Osteoblast (primary cell): ENCODE measurements at regions not wholly inside any gene's neighbourhood (a gene's known extent, or its start where the extent isn't known, plus 50 kb on each side); places are given as distances from the start of the nearest gene placed in this dataset.

Experiments used
- DNase-seq: peaks from one replicate; pipeline ENCODE4 v3.0.0; 2011; ENCODE audit warnings: low spot score, mixed read lengths; ENCODE audit not compliant: insufficient read length; ENCODE audit errors: missing footprints
- H2AFZ ChIP-seq: 2 replicates; pipeline ENCODE4 v1.6.0; 2011; ENCODE audit warnings: mild to moderate bottlenecking, low read length
- H3K27ac ChIP-seq: 2 replicates; pipeline ENCODE4 v1.5.1; 2011; ENCODE audit warnings: mild to moderate bottlenecking, low read depth, low read length, moderate library complexity
- H3K27me3 ChIP-seq: 2 replicates; pipeline ENCODE4 v1.6.0; 2012; ENCODE audit warnings: mild to moderate bottlenecking, control low read depth, inconsistent platforms, low read length, moderate library complexity; ENCODE audit not compliant: insufficient read depth
- H3K36me3 ChIP-seq: 2 replicates; pipeline ENCODE4 v1.5.1; 2011; ENCODE audit warnings: mild to moderate bottlenecking, low read length, control low read depth, moderate library complexity; ENCODE audit not compliant: insufficient read depth
- H3K4me1 ChIP-seq: 2 replicates; pipeline ENCODE4 v1.5.1; 2011; ENCODE audit warnings: mild to moderate bottlenecking, low read length, control low read depth, moderate library complexity; ENCODE audit not compliant: insufficient read depth
- H3K4me2 ChIP-seq: 2 replicates; pipeline ENCODE4 v1.6.0; 2011; ENCODE audit warnings: mild to moderate bottlenecking, low read length; ENCODE audit not compliant: insufficient read depth
- H3K4me3 ChIP-seq: fragments of 200-600 bp; sonication (generic); 3 replicates; pipeline ENCODE4 v1.5.1; 2012; ENCODE audit warnings: mild to moderate bottlenecking, low read length, inconsistent platforms; ENCODE audit not compliant: insufficient read depth
- H3K79me2 ChIP-seq: 2 replicates; pipeline ENCODE4 v1.6.0; 2012; ENCODE audit warnings: mild to moderate bottlenecking, low read length, control low read depth, inconsistent platforms; ENCODE audit not compliant: insufficient read depth
- H3K9me3 ChIP-seq: 2 replicates; pipeline ENCODE4 v1.5.1; 2011; ENCODE audit warnings: low read depth, low read length, control low read depth
- H4K20me1 ChIP-seq: 2 replicates; pipeline ENCODE4 v1.6.0; 2012; ENCODE audit warnings: mild to moderate bottlenecking, low read length, control low read depth; ENCODE audit not compliant: insufficient read depth
- TF ChIP-seq, protein P1 (sequence below): IDR thresholded peaks from 2 replicates; pipeline ENCODE4 v1.5.1; 2011; ENCODE audit warnings: mild to moderate bottlenecking, low read depth, low read length, moderate library complexity; ENCODE audit errors: extremely low read depth

DNA sequence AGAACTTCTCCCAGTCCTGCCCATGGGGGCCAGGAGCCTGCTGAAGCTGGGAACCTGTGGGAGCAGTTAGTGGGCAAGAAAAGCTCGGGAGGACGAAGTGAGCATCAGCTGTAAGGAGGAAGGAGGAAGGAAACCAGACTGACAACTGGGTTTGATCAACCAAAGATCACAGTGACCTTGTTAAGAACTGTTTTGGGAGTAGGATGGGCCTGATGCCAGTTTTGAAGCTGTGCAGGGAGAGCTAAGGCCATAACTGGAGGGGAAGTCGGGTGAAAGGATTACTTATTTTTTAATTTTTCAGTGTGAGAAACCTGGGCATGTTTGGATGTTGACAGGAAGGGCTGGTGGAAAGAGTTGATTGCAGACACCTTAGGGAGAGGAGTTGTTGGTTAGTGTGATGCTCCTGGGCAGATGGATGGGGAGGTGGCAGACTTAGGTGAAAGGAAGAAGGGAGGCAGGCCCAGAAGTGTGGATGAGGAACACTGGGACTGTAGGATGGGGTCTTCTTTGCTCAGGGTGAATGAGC is 58.3 kb upstream of the KLF4 start:
- no peaks in the 10 kb centered on the region for H4K20me1 ChIP-seq
- H3K27me3 ChIP-seq, result no peaks in the 10 kb centered on the region
- peak overlapping the region; percentile 80 for H3K27ac ChIP-seq
- no peaks in the 10 kb centered on the region for H3K9me3 ChIP-seq
- no peak overlapping the region for H3K4me3 ChIP-seq
- H2AFZ ChIP-seq, result peak overlapping the region; percentile 23
- H3K4me1 ChIP-seq, result peaks cover 18% of the 10 kb centered on the region
- TF ChIP-seq, protein P1, sequence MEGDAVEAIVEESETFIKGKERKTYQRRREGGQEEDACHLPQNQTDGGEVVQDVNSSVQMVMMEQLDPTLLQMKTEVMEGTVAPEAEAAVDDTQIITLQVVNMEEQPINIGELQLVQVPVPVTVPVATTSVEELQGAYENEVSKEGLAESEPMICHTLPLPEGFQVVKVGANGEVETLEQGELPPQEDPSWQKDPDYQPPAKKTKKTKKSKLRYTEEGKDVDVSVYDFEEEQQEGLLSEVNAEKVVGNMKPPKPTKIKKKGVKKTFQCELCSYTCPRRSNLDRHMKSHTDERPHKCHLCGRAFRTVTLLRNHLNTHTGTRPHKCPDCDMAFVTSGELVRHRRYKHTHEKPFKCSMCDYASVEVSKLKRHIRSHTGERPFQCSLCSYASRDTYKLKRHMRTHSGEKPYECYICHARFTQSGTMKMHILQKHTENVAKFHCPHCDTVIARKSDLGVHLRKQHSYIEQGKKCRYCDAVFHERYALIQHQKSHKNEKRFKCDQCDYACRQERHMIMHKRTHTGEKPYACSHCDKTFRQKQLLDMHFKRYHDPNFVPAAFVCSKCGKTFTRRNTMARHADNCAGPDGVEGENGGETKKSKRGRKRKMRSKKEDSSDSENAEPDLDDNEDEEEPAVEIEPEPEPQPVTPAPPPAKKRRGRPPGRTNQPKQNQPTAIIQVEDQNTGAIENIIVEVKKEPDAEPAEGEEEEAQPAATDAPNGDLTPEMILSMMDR, result no peak
- H3K79me2 ChIP-seq, result no peaks in the 10 kb centered on the region
- H3K36me3 ChIP-seq, result no peaks in the 10 kb centered on the region
- no peak for DNase-seq
- H3K4me2 ChIP-seq, result peak overlapping the region; percentile 76

DNA sequence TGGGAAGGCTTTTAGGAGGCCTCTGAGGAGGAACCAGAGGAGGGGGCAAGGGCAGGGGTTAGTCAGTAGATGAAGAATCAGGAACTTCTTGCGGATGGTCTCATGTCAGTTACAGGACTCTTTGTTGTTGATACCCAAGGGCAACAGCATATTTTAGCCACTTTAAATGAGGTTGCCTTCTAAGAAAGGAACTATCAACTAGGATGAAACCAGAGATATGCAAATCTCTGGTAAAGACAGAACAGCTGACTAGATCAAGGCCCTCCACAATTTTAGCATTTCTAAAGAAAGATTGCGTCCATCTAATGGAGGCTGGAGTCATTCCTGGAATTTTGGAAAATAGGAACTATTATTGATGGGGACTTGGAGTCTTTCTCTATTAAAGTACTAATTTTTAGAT is 57.7 kb upstream of the KLF4 start:
- Histone ChIP-seq H3K4me3 (no peak overlapping the region), H3K9me3 (no peaks in the 10 kb centered on the region), H3K4me2 (no peak overlapping the region), H3K27ac (no peak overlapping the region), H3K27me3 (no peaks in the 10 kb centered on the region), H4K20me1 (no peaks in the 10 kb centered on the region), H3K79me2 (no peaks in the 10 kb centered on the region), H2AFZ (no peak overlapping the region), H3K36me3 (no peaks in the 10 kb centered on the region), H3K4me1 (peaks cover 18% of the 10 kb centered on the region)
- TF ChIP-seq, protein P1, result no peak
- DNase-seq, result no peak

DNA sequence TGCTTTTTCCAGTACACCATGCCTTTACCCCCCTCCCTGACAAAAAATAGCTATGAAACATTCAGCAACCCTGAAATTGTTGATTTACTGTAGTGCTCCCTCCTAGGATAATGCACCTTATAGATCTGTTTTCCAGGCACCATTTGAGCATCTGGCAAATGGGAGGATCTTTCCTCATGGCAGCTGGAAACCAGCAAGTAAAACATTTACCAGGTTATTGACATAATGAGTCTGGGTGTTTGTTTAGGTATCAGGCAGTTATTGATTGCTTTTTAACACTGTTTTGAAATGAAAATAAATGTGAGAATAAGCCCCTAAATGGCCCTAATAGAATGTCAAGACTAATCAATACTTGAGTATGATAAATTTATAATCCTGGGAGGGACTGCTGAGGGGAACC is 57.3 kb upstream of the KLF4 start:
- Histone ChIP-seq H2AFZ (no peak overlapping the region), H3K4me1 (peaks cover 18% of the 10 kb centered on the region), H3K27me3 (no peaks in the 10 kb centered on the region), H4K20me1 (no peaks in the 10 kb centered on the region), H3K27ac (no peak overlapping the region), H3K36me3 (no peaks in the 10 kb centered on the region), H3K4me2 (no peak overlapping the region), H3K9me3 (no peaks in the 10 kb centered on the region), H3K4me3 (no peak overlapping the region), H3K79me2 (no peaks in the 10 kb centered on the region)
- no peak for DNase-seq
- TF ChIP-seq, protein P1, result no peak

DNA sequence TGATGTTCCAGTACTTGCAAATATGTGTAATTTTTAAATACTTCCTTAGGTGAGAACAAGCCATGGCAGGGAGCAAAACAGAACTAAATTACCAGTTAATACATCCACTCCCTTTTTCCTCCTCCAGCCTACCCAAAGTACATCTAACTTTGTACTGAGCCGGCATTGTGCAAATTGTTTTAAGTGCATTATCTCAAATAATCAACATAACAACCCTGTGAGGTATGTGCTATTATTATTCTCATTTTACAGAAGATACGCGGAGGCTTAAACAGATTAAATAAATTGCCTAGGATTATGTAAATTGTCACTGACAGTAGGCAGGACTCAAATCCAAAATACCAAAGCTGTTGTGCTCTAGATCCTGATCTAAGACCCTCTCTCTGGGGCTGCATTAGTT is 55.5 kb upstream of the KLF4 start:
- Histone ChIP-seq H3K9me3 (no peaks in the 10 kb centered on the region), H3K79me2 (no peaks in the 10 kb centered on the region), H2AFZ (no peak overlapping the region), H4K20me1 (no peaks in the 10 kb centered on the region), H3K4me1 (peaks cover 18% of the 10 kb centered on the region), H3K4me3 (no peak overlapping the region), H3K36me3 (no peaks in the 10 kb centered on the region), H3K27ac (no peak overlapping the region), H3K4me2 (no peak overlapping the region), H3K27me3 (no peaks in the 10 kb centered on the region)
- DNase-seq, result no peak
- TF ChIP-seq, protein P1, result no peak
